ENCODE measurements at regions not wholly inside any gene's neighbourhood (a gene's known extent, or its start where the extent isn't known, plus 50 kb on each side); places are given as distances from the start of the nearest gene placed in this dataset.

GRCh38 chr12:132385923-132386751 is 56.7 kb upstream of the GALNT9 start:
- TF ChIP-seq EZH2phosphoT487 (IDR thresholded peaks at IDR 0.05; ENCODE audit: borderline replicate concordance), result no peak
- no peak for TF ChIP-seq CTCF (conservative IDR thresholded peaks at IDR 0.05; ENCODE audit: low read length)
- no peaks in the 10 kb centered on the region for H3K27me3 ChIP-seq (ENCODE audit: insufficient read depth, low read length, poor library complexity, severe bottlenecking)
- H3K4me3 ChIP-seq (ENCODE audit: low read length, poor library complexity, severe bottlenecking), result no peak overlapping the region
- H2AFZ ChIP-seq (ENCODE audit: low read length), result no peak overlapping the region
- H3K9ac ChIP-seq (ENCODE audit: low read depth, low read length, poor library complexity, severe bottlenecking), result no peak overlapping the region
- H3K9me3 ChIP-seq (ENCODE audit: insufficient read depth, low read depth, low read length), result no peaks in the 10 kb centered on the region
- no peaks in the 10 kb centered on the region for H3K79me2 ChIP-seq (ENCODE audit: insufficient read depth, low read length)
- no peaks in the 10 kb centered on the region for H4K20me1 ChIP-seq (ENCODE audit: insufficient read depth, low read length, poor library complexity, severe bottlenecking)
- no peaks in the 10 kb centered on the region for H3F3A ChIP-seq (ENCODE audit: low read depth)
- no peak overlapping the region for H3K4me2 ChIP-seq (ENCODE audit: low read depth, low read length, poor library complexity, severe bottlenecking)
- no peaks in the 10 kb centered on the region for H3K36me3 ChIP-seq (ENCODE audit: insufficient read depth, low read length)
- H3K9me2 ChIP-seq (replicated peaks; ENCODE audit: low read depth, low read length), result no peaks in the 10 kb centered on the region
- H3K4me1 ChIP-seq (ENCODE audit: insufficient read depth, low read length, poor library complexity, severe bottlenecking), result no peaks in the 10 kb centered on the region

GRCh38 chr12:132384916-132385774 is 55.8 kb upstream of the GALNT9 start:
- no peaks in the 10 kb centered on the region for H3K36me3 ChIP-seq (ENCODE audit: insufficient read depth, low read length)
- H3K4me2 ChIP-seq (ENCODE audit: low read depth, low read length, poor library complexity, severe bottlenecking), result no peak overlapping the region
- no peaks in the 10 kb centered on the region for H4K20me1 ChIP-seq (ENCODE audit: insufficient read depth, low read length, poor library complexity, severe bottlenecking)
- no peaks in the 10 kb centered on the region for H3K27me3 ChIP-seq (ENCODE audit: insufficient read depth, low read length, poor library complexity, severe bottlenecking)
- no peaks in the 10 kb centered on the region for H3K4me1 ChIP-seq (ENCODE audit: insufficient read depth, low read length, poor library complexity, severe bottlenecking)
- TF ChIP-seq CTCF (conservative IDR thresholded peaks at IDR 0.05; ENCODE audit: low read length) (no peak), EZH2phosphoT487 (IDR thresholded peaks at IDR 0.05; ENCODE audit: borderline replicate concordance) (no peak)
- H3K4me3 ChIP-seq (ENCODE audit: low read length, poor library complexity, severe bottlenecking), result no peak overlapping the region
- H2AFZ ChIP-seq (ENCODE audit: low read length), result no peak overlapping the region
- H3K9me2 ChIP-seq (replicated peaks; ENCODE audit: low read depth, low read length), result no peaks in the 10 kb centered on the region
- no peaks in the 10 kb centered on the region for H3K79me2 ChIP-seq (ENCODE audit: insufficient read depth, low read length)
- no peak overlapping the region for H3K9ac ChIP-seq (ENCODE audit: low read depth, low read length, poor library complexity, severe bottlenecking)
- no peaks in the 10 kb centered on the region for H3F3A ChIP-seq (ENCODE audit: low read depth)
- no peaks in the 10 kb centered on the region for H3K9me3 ChIP-seq (ENCODE audit: insufficient read depth, low read depth, low read length)

- Histone ChIP-seq H3K9me2 (replicated peaks; ENCODE audit: low read depth, low read length) (no peaks in the 10 kb centered on the region), H3K27me3 (ENCODE audit: insufficient read depth, low read length, poor library complexity, severe bottlenecking) (no peaks in the 10 kb centered on the region), H3K4me3 (ENCODE audit: low read length, poor library complexity, severe bottlenecking) (no peak overlapping the region), H3K9ac (ENCODE audit: low read depth, low read length, poor library complexity, severe bottlenecking) (no peak overlapping the region), H3K79me2 (ENCODE audit: insufficient read depth, low read length) (no peaks in the 10 kb centered on the region), H4K20me1 (ENCODE audit: insufficient read depth, low read length, poor library complexity, severe bottlenecking) (no peaks in the 10 kb centered on the region), H3K4me2 (ENCODE audit: low read depth, low read length, poor library complexity, severe bottlenecking) (no peak overlapping the region), H2AFZ (ENCODE audit: low read length) (no peak overlapping the region), H3F3A (ENCODE audit: low read depth) (no peaks in the 10 kb centered on the region), H3K4me1 (ENCODE audit: insufficient read depth, low read length, poor library complexity, severe bottlenecking) (peaks cover 3% of the 10 kb centered on the region), H3K9me3 (ENCODE audit: insufficient read depth, low read depth, low read length) (no peaks in the 10 kb centered on the region), H3K36me3 (ENCODE audit: insufficient read depth, low read length) (no peaks in the 10 kb centered on the region)
- no peak for TF ChIP-seq EZH2phosphoT487 (IDR thresholded peaks at IDR 0.05; ENCODE audit: borderline replicate concordance)
- TF ChIP-seq CTCF (conservative IDR thresholded peaks at IDR 0.05; ENCODE audit: low read length), result no peak
Measured at GRCh38 chr12:132380641-132381040, 51.3 kb upstream of the GALNT9 start.
